CD14-positive monocyte (primary cell): ENCODE measurements at regions not wholly inside any gene's neighbourhood (a gene's known extent, or its start where the extent isn't known, plus 50 kb on each side); places are given as distances from the start of the nearest gene placed in this dataset.

Experiments
- DNase-seq, 3 donors: peaks; one replicate each; pipeline ENCODE4 v3.0.0-alpha.2; 2011 to 2022
- H2AFZ ChIP-seq: 2 replicates; pipeline ENCODE4 v1.6.0; 2012; ENCODE audit warnings: mild to moderate bottlenecking, low read depth, low read length, inconsistent platforms; ENCODE audit not compliant: insufficient read depth, poor library complexity, severe bottlenecking
- H3K27ac ChIP-seq, 2 donors: 1 replicate in 1 of 2; 2 replicates in 1 of 2; pipeline ENCODE4 v1.5.1; 2012 to 2013; ENCODE audit warnings: low read length in 2 of 2, control low read depth in 1 of 2, inconsistent platforms in 1 of 2, low read depth in 1 of 2, mild to moderate bottlenecking in 1 of 2
- H3K27me3 ChIP-seq, 2 donors: one replicate each; pipeline versions ENCODE4 v1.6.0 to v1.6.1; 2011 to 2013; ENCODE audit warnings: low read length in 2 of 2; ENCODE audit not compliant: control insufficient read depth in 2 of 2, insufficient read depth in 2 of 2
- H3K36me3 ChIP-seq, 2 donors: replicated peaks in 1 of 2; 1 replicate in 1 of 2; 2 replicates in 1 of 2; pipeline versions ENCODE4 v1.5.1 to v1.6.1; 2012 to 2013; ENCODE audit warnings: low read length in 2 of 2, control low read depth in 1 of 2, inconsistent platforms in 1 of 2, mild to moderate bottlenecking in 1 of 2; ENCODE audit not compliant: insufficient read depth in 2 of 2, control insufficient read depth in 1 of 2
- H3K4me1 ChIP-seq, 2 donors: 1 replicate in 1 of 2; 2 replicates in 1 of 2; pipeline versions ENCODE4 v1.5.1 to v1.6.1; 2012 to 2013; ENCODE audit warnings: low read length in 2 of 2, control low read depth in 1 of 2, inconsistent platforms in 1 of 2, mild to moderate bottlenecking in 1 of 2, moderate library complexity in 1 of 2; ENCODE audit not compliant: insufficient read depth in 2 of 2, control insufficient read depth in 1 of 2
- H3K4me2 ChIP-seq: replicated peaks from 2 replicates; pipeline ENCODE3; 2012; ENCODE audit warnings: low read length, moderate library complexity, mild to moderate bottlenecking; ENCODE audit not compliant: poor library complexity, severe bottlenecking; ENCODE audit errors: extremely low read depth
- H3K4me3 ChIP-seq, 3 experiments: fragments of 200-600 bp in 1 of 3; sonication (generic) in 1 of 3; replicated peaks in 1 of 3; 1 replicate in 2 of 3; 2 replicates in 1 of 3; pipeline ENCODE4 v1.5.1; 2011 to 2013; ENCODE audit warnings: low read length in 3 of 3, mild to moderate bottlenecking in 3 of 3, control low read depth in 2 of 3, low read depth in 2 of 3, inconsistent platforms in 1 of 3, moderate library complexity in 1 of 3
- H3K79me2 ChIP-seq: 2 replicates; pipeline ENCODE4 v1.6.0; 2012; ENCODE audit warnings: mild to moderate bottlenecking, control low read depth, inconsistent platforms, low read length, moderate library complexity; ENCODE audit not compliant: insufficient read depth
- H3K9ac ChIP-seq: 2 replicates; pipeline ENCODE4 v1.6.0; 2017; ENCODE audit warnings: low read length, mild to moderate bottlenecking; ENCODE audit not compliant: insufficient read depth, poor library complexity, severe bottlenecking
- H3K9me3 ChIP-seq, 2 donors: replicated peaks in 1 of 2; 1 replicate in 1 of 2; 2 replicates in 1 of 2; pipeline versions ENCODE4 v1.5.1 to v1.6.1; 2012 to 2013; ENCODE audit warnings: low read length in 2 of 2, control low read depth in 1 of 2; ENCODE audit not compliant: control insufficient read depth in 1 of 2, insufficient read depth in 1 of 2
- H4K20me1 ChIP-seq: 2 replicates; pipeline ENCODE4 v1.6.0; 2012; ENCODE audit warnings: mild to moderate bottlenecking, low read length, control low read depth, moderate library complexity; ENCODE audit not compliant: insufficient read depth
- H3K27ac Mint-ChIP-seq, 7 donors: one replicate each; pipeline ENCODE4 v1.8.0; 2020; ENCODE audit warnings: mild to moderate bottlenecking in 7 of 7, mixed read lengths in 7 of 7, moderate library complexity in 6 of 7, inconsistent platforms in 2 of 7
- H3K27me3 Mint-ChIP-seq, 3 donors: one replicate each; pipeline ENCODE4 v1.8.0; 2021 to 2022; ENCODE audit warnings: low read depth in 3 of 3, mild to moderate bottlenecking in 3 of 3, mixed read lengths in 3 of 3, moderate library complexity in 3 of 3, inconsistent platforms in 1 of 3
- H3K36me3 Mint-ChIP-seq, 2 donors: one replicate each; pipeline ENCODE4 v1.8.0; 2020; ENCODE audit warnings: mixed read lengths in 2 of 2, inconsistent platforms in 1 of 2, mild to moderate bottlenecking in 1 of 2
- H3K4me1 Mint-ChIP-seq: one replicate; pipeline ENCODE4 v1.8.0; 2020; ENCODE audit warnings: mild to moderate bottlenecking, mixed read lengths
- H3K4me3 Mint-ChIP-seq, 2 donors: one replicate each; pipeline ENCODE4 v1.8.0; 2020; ENCODE audit warnings: mild to moderate bottlenecking in 2 of 2, mixed read lengths in 2 of 2, moderate library complexity in 1 of 2
- H3K9me3 Mint-ChIP-seq, 7 donors: one replicate each; pipeline ENCODE4 v1.8.0; 2020 to 2022; ENCODE audit warnings: mixed read lengths in 7 of 7, mild to moderate bottlenecking in 6 of 7, moderate library complexity in 6 of 7, inconsistent platforms in 2 of 7
- WGBS: methylation state at CpG from one replicate; pipeline ENCODE4 v1.1.5; 2013; ENCODE audit warnings: missing lambda C conversion rate; ENCODE audit not compliant: insufficient coverage; 5-methylcytosine and 5-hydroxymethylcytosine counted together
- intact Hi-C, 2 donors: fragments of 100-400 bp; cut with micrococcal nuclease; formaldehyde crosslinking; loops; one replicate each; pipeline versions ENCODE4 v1.15.0 to v1.15.1; 2023
- TF ChIP-seq, protein P1 (sequence below): fragments of 200-600 bp; IDR thresholded peaks from one replicate; pipeline ENCODE4 v1.8.0; 2022; ENCODE audit warnings: antibody characterized with exemption, mild to moderate bottlenecking

- Mint-ChIP-seq H3K36me3 (no peaks in the 10 kb centered on the region), H3K4me1 (no peaks in the 10 kb centered on the region), H3K27me3 (peaks cover 0 to 2% (median 2%) of the 10 kb centered on the region in 3 donors), H3K9me3 (peaks cover 0 to 5% (median 2%) of the 10 kb centered on the region in 7 donors), H3K4me3 (no peak overlapping the region), H3K27ac (no peak overlapping the region)
- intact Hi-C loops: no loop called here
- no peaks in the 10 kb centered on the region for H3K9me3 ChIP-seq
- no peaks in the 10 kb centered on the region for H3K4me1 ChIP-seq
- H3K4me3 ChIP-seq: no peak overlapping the region
- no peaks in the 10 kb centered on the region for H3K36me3 ChIP-seq
- H3K79me2 ChIP-seq: no peaks in the 10 kb centered on the region
- no peak overlapping the region for H2AFZ ChIP-seq
- WGBS: 100% methylated on average over 2 of the region's 3 CpGs
- H3K4me2 ChIP-seq: no peak overlapping the region
- no peaks in the 10 kb centered on the region for H3K27me3 ChIP-seq
- H3K27ac ChIP-seq: no peak overlapping the region
- H3K9ac ChIP-seq: no peak overlapping the region
- no peak for DNase-seq
- H4K20me1 ChIP-seq: no peaks in the 10 kb centered on the region
- TF ChIP-seq, protein P1, sequence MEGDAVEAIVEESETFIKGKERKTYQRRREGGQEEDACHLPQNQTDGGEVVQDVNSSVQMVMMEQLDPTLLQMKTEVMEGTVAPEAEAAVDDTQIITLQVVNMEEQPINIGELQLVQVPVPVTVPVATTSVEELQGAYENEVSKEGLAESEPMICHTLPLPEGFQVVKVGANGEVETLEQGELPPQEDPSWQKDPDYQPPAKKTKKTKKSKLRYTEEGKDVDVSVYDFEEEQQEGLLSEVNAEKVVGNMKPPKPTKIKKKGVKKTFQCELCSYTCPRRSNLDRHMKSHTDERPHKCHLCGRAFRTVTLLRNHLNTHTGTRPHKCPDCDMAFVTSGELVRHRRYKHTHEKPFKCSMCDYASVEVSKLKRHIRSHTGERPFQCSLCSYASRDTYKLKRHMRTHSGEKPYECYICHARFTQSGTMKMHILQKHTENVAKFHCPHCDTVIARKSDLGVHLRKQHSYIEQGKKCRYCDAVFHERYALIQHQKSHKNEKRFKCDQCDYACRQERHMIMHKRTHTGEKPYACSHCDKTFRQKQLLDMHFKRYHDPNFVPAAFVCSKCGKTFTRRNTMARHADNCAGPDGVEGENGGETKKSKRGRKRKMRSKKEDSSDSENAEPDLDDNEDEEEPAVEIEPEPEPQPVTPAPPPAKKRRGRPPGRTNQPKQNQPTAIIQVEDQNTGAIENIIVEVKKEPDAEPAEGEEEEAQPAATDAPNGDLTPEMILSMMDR: no peak
These were observed 56.7 kb upstream of the ACTBL2 start for GRCh38 chr5:57539281-57539701.

DNA sequence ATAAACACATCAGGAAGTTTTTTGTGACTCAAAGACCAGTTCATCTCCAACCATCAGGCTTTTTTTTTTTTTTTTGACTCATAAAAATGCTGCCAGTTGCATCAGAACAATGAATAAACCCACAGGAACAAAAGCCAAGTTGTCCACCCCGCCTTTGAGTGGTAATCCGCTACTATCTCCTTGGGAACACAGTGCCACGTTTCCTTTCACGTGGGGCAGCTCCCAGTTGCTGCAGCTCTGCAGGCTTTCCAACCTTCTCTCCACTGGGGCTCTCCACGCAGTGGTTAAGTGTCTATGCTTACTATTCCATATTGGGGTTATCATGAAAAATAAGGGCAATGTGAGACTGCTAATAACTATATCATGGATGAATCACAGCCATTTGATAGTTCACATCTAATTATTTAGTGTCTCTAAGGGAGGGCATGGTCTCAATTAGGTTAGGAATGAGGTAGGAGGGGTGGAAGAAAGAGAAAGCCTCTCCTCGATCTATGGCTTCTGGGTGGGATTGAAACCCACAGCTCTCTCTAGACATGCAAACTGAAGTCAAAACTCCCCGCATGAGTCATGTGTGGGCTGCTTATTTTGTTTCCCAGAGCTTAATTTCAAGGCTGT, 55.8 kb upstream of the ACTBL2 start:
- no peak overlapping the region for H3K9ac ChIP-seq
- H3K27me3 ChIP-seq: no peaks in the 10 kb centered on the region
- Mint-ChIP-seq H3K36me3 (no peaks in the 10 kb centered on the region), H3K27me3 (peaks cover 0 to 2% (median 0%) of the 10 kb centered on the region in 3 donors), H3K27ac (no peak overlapping the region), H3K4me3 (no peak overlapping the region), H3K9me3 (peaks cover 0 to 5% (median 2%) of the 10 kb centered on the region in 7 donors), H3K4me1 (no peaks in the 10 kb centered on the region)
- H4K20me1 ChIP-seq: no peaks in the 10 kb centered on the region
- intact Hi-C loops: no loop called here
- H3K4me3 ChIP-seq: no peak overlapping the region
- TF ChIP-seq, protein P1: no peak
- H3K27ac ChIP-seq: no peak overlapping the region
- no peaks in the 10 kb centered on the region for H3K9me3 ChIP-seq
- no peak for DNase-seq
- H3K4me2 ChIP-seq: no peak overlapping the region
- WGBS: no CpG with 5 or more reads among the region's 7 CpGs
- no peaks in the 10 kb centered on the region for H3K36me3 ChIP-seq
- no peak overlapping the region for H2AFZ ChIP-seq
- H3K4me1 ChIP-seq: no peaks in the 10 kb centered on the region
- no peaks in the 10 kb centered on the region for H3K79me2 ChIP-seq
